ENCODE measurements at regions not wholly inside any gene's neighbourhood (a gene's known extent, or its start where the extent isn't known, plus 50 kb on each side); places are given as distances from the start of the nearest gene placed in this dataset.

DNA sequence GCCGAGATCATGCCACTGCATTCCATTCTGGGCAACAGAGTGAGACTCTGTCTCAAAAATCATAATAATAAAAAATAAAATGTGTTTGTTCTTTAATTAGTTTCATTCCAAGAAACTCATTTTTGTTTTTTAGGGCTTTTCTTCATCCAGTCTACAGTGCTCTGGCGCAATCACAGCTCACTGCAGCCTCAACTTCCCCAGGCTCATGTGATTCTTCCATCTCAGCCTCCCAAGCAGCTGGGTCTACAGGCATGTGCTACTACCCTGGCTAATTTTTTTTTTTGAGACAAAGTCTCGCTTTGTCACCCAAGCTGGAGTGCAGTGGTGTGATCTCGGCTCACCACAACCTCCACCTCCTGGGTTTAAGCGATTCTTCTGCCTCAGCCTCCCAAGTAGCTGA, 143.6 kb upstream of the JARID2 start:
- Histone ChIP-seq H3K9me3 (ENCODE audit: control insufficient read depth in 4 of 4, insufficient read depth in 3 of 4, low read length in 3 of 4) (peaks cover 0 to 2% (median under 1%) of the 10 kb centered on the region in 4 donors), H3K27me3 (ENCODE audit: control insufficient read depth in 3 of 3, insufficient read depth in 3 of 3, low read length in 2 of 3) (no peaks in the 10 kb centered on the region), H3K27ac (ENCODE audit: low read depth in 1 of 2, low read length in 1 of 2) (no peak overlapping the region), H3K9ac (ENCODE audit: insufficient read depth in 1 of 2, low read length in 2 of 2) (no peak overlapping the region), H3K4me3 (no peak overlapping the region), H3K4me1 (ENCODE audit: control insufficient read depth in 5 of 5, insufficient read depth in 5 of 5, low read length in 5 of 5) (no peaks in the 10 kb centered on the region), H3K36me3 (ENCODE audit: control insufficient read depth in 4 of 4, insufficient read depth in 4 of 4, low read length in 4 of 4) (no peaks in the 10 kb centered on the region)
- no peak for ATAC-seq (ENCODE audit: insufficient read depth, low FRiP score)
- TF ChIP-seq, protein P1, sequence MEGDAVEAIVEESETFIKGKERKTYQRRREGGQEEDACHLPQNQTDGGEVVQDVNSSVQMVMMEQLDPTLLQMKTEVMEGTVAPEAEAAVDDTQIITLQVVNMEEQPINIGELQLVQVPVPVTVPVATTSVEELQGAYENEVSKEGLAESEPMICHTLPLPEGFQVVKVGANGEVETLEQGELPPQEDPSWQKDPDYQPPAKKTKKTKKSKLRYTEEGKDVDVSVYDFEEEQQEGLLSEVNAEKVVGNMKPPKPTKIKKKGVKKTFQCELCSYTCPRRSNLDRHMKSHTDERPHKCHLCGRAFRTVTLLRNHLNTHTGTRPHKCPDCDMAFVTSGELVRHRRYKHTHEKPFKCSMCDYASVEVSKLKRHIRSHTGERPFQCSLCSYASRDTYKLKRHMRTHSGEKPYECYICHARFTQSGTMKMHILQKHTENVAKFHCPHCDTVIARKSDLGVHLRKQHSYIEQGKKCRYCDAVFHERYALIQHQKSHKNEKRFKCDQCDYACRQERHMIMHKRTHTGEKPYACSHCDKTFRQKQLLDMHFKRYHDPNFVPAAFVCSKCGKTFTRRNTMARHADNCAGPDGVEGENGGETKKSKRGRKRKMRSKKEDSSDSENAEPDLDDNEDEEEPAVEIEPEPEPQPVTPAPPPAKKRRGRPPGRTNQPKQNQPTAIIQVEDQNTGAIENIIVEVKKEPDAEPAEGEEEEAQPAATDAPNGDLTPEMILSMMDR (IDR thresholded peaks at IDR 0.05; ENCODE audit: control extremely low read depth, extremely low read depth): no peak
- DNase-seq: no peak
- 94% methylated on average over 5 of the region's 5 CpGs for WGBS, 2 donors

DNA sequence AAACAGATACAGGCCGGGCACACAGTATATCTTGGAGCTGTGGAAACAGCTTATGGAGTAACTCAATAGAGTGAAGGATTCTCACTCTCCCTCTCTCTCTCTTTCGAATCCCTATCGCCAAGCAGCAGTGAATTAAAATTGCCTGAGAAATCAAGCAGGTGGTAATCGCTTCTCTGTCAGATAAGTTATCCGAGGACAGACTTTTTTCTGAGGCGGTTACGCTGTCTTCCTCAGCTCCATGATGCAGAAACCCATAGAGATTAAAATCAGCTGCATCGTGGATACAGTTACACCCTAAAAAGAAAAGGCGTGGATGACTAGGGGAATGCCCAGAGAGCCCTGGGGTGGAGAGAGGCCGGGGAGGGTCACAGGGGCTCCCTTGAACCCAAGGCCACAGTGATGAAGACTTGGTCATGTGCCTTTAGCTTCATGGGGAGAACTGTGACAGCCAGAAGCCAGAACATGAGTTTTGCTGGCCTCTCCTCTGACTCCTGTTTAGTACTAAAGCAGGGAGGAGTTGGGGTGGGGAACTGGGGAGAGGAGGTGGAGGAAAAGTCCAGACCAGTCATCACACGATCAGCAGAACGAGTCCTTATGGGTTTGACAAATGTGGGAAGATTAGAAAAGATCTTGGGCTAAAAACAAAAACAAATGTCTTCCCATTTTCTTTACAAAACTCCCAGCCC, 138.8 kb upstream of the JARID2 start:
- Histone ChIP-seq H3K4me3 (no peak overlapping the region), H3K36me3 (ENCODE audit: control insufficient read depth in 4 of 4, insufficient read depth in 4 of 4, low read length in 4 of 4) (no peaks in the 10 kb centered on the region), H3K9ac (ENCODE audit: insufficient read depth in 1 of 2, low read length in 2 of 2) (no peak overlapping the region), H3K27ac (ENCODE audit: low read depth in 1 of 2, low read length in 1 of 2) (no peak overlapping the region), H3K27me3 (ENCODE audit: control insufficient read depth in 3 of 3, insufficient read depth in 3 of 3, low read length in 2 of 3) (no peaks in the 10 kb centered on the region), H3K4me1 (ENCODE audit: control insufficient read depth in 5 of 5, insufficient read depth in 5 of 5, low read length in 5 of 5) (peaks cover 0 to 8% (median 0%) of the 10 kb centered on the region in 5 donors), H3K9me3 (ENCODE audit: control insufficient read depth in 4 of 4, insufficient read depth in 3 of 4, low read length in 3 of 4) (peaks cover 0 to 2% (median under 1%) of the 10 kb centered on the region in 4 donors)
- no peak for ATAC-seq (ENCODE audit: insufficient read depth, low FRiP score)
- WGBS, 2 donors: 88 to 96% methylated on average over 12 of the region's 12 CpGs
- TF ChIP-seq, protein P1 (IDR thresholded peaks at IDR 0.05; ENCODE audit: control extremely low read depth, extremely low read depth): no peak
- no peak for DNase-seq

DNA sequence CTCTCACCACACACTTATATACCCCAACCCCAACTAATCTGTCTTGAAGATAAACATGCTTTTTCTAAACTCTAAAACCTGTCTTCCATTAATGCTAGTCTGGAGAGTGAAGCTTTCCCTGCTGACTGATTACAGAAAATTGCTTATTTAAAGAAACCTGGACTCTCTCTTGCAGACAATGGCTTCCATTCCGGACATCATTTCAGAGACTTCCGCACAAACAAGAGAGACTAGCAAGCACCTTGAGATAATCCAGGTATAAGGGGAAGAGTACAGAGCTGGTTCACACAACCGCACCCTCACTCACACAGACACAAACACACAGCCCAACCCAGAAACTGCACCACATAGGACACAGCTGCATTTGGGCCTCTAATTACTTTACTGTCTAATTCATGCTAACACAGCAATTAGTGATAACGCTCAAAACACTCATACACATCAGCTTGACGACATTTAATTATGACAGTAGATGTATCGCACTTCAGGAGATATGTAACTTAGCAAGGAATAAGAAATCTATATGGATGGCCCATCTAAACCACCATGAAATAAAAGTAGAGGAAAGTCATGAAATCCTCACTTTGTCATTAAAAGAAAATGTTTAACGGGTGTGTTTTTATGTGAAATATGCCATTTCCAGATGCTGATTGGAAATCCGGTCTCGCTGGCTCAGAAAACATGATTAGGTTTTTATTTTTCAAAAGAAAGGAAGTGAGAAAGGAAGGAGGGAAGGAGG, 138.1 kb upstream of the JARID2 start:
- H3K36me3 ChIP-seq (ENCODE audit: control insufficient read depth in 4 of 4, insufficient read depth in 4 of 4, low read length in 4 of 4): no peaks in the 10 kb centered on the region
- WGBS, 2 donors: 93 to 96% methylated on average over 9 of the region's 9 CpGs
- peaks cover 0 to 8% (median 0%) of the 10 kb centered on the region in 5 donors for H3K4me1 ChIP-seq (ENCODE audit: control insufficient read depth in 5 of 5, insufficient read depth in 5 of 5, low read length in 5 of 5)
- H3K27ac ChIP-seq (ENCODE audit: low read depth in 1 of 2, low read length in 1 of 2): no peak overlapping the region
- H3K27me3 ChIP-seq (ENCODE audit: control insufficient read depth in 3 of 3, insufficient read depth in 3 of 3, low read length in 2 of 3): no peaks in the 10 kb centered on the region
- H3K4me3 ChIP-seq: no peak overlapping the region
- TF ChIP-seq, protein P1 (IDR thresholded peaks at IDR 0.05; ENCODE audit: control extremely low read depth, extremely low read depth): no peak
- peaks cover 0 to 2% (median under 1%) of the 10 kb centered on the region in 4 donors for H3K9me3 ChIP-seq (ENCODE audit: control insufficient read depth in 4 of 4, insufficient read depth in 3 of 4, low read length in 3 of 4)
- H3K9ac ChIP-seq (ENCODE audit: insufficient read depth in 1 of 2, low read length in 2 of 2): no peak overlapping the region
- no peak for DNase-seq
- ATAC-seq (ENCODE audit: insufficient read depth, low FRiP score): no peak
